ENCODE measurements at regions not wholly inside any gene's neighbourhood (a gene's known extent, or its start where the extent isn't known, plus 50 kb on each side); places are given as distances from the start of the nearest gene placed in this dataset.
"Not testable (repeated sequence)": the region's sequence is repeated elsewhere in the genome, so short reads cannot be mapped to it uniquely, and the experiment has no call there.

DNA sequence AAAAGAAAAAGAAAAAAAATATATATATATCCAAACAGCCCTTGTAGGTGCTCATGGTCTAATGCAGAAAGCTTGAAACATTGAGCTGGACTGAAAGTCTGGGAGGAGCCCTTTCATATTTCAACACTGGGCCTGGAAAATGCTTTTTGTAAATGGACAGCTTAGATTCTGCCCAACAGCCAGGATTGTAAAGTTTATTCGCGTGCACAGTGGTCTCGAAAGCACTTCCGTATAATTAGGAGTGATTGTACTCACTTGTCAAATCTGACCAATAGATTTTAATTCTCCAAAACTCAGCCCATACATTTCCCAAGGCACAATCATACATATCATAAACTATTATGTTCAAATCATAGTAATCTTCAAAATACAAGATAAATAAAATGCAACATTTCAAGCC is 260.1 kb downstream of the COL4A1 start:
- ATAC-seq = no peak
- no peak for DNase-seq (ENCODE audit: low spot score)
- intact Hi-C loops (cut with DNase I) = no loop called here

DNA sequence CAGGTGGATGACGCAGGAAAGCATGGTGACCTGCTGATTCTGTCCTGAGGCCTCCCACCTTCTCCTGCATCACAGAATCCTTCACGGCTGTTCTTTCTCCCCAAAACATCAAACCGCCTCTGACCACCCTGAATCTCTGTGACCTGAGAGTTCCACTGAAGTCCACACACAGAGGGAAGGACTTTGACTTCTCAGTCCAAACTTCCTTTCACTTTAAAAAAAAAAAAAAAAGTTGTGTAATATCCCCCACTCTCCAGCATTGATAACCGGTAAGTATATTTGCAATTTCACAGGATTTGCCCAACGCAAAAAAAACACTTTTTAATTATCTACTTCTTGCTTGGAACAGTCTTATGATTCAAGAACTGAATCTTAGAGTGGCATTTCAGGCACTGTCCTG is 259.5 kb upstream of the IRS2 start:
- no peak for DNase-seq (ENCODE audit: low spot score)
- no peak for ATAC-seq
- intact Hi-C loops (cut with DNase I) = no loop called here

- intact Hi-C loops (cut with DNase I) = no loop called here
- no peak for ATAC-seq
Measured at GRCh38 chr13:110045202-110045601, 258.8 kb upstream of the IRS2 start.

GRCh38 chr13:110044551-110045111 is 258.2 kb upstream of the IRS2 start:
- DNase-seq (ENCODE audit: low spot score) = no peak
- peak; percentile 49 for ATAC-seq
- intact Hi-C loops (cut with DNase I) = no loop called here

More at GRCh38 chr13:110045202-110045601, 258.8 kb upstream of the IRS2 start:
- no peak for DNase-seq (ENCODE audit: low spot score)

GRCh38 chr13:110042253-110042950 is 256.0 kb upstream of the IRS2 start:
- no peak for ATAC-seq
- intact Hi-C loops (cut with DNase I) = no loop called here
- no peak for DNase-seq (ENCODE audit: low spot score)

- intact Hi-C loops (cut with DNase I); ATAC-seq: not testable (repeated sequence)
Measured at GRCh38 chr13:110041638-110042037, 255.3 kb upstream of the IRS2 start.

GRCh38 chr13:110037925-110038573 is 251.7 kb upstream of the IRS2 start:
- ATAC-seq = no peak
- intact Hi-C loops (cut with DNase I) = no loop called here
- DNase-seq (ENCODE audit: low spot score) = no peak

More at GRCh38 chr13:110041638-110042037, 255.3 kb upstream of the IRS2 start:
- not testable (repeated sequence) for DNase-seq (ENCODE audit: low spot score)

- ATAC-seq = no peak
- no peak for DNase-seq (ENCODE audit: low spot score)
- intact Hi-C loops (cut with DNase I) = no loop called here
Measured at GRCh38 chr13:110036060-110036459, 249.7 kb upstream of the IRS2 start.

- intact Hi-C loops (cut with DNase I) = no loop called here
- DNase-seq (ENCODE audit: low spot score) (no peak), ATAC-seq (no peak)
Measured at GRCh38 chr13:110034031-110034549, 247.7 kb upstream of the IRS2 start.

DNA sequence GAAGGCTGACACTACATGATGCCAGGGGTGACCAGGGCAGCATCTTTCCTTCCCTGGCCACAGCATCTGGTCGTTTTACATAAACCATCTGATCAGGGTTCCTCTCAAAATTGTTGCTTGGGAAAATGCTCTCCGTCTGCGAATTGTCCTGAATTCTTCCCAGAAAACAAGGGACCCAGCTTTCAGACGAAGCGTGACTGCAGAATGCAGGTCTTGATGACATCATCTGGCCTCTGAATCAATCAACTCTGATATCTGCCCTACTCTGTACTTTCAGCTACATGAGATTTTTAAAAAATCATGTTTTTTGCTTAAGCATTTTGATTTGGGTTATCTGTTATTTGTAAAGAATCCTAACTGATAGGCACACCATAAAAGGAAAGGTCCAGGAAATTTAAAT is 246.6 kb upstream of the IRS2 start:
- intact Hi-C loops (cut with DNase I) = no loop called here
- ATAC-seq (no peak), DNase-seq (ENCODE audit: low spot score) (no peak)

- no peak for ATAC-seq
Measured at GRCh38 chr13:110030394-110030928, 244.1 kb upstream of the IRS2 start.

GRCh38 chr13:110028838-110029621 is 242.6 kb upstream of the IRS2 start:
- intact Hi-C loops (cut with DNase I) = no loop called here
- ATAC-seq (no peak), DNase-seq (ENCODE audit: low spot score) (no peak)

More at GRCh38 chr13:110030394-110030928, 244.1 kb upstream of the IRS2 start:
- intact Hi-C loops (cut with DNase I) = no loop called here
- DNase-seq (ENCODE audit: low spot score) = no peak

GRCh38 chr13:110028311-110028710 is 241.9 kb upstream of the IRS2 start:
- DNase-seq (ENCODE audit: low spot score) = no peak
- intact Hi-C loops (cut with DNase I) = no loop called here

GRCh38 chr13:110027470-110028240 is 241.3 kb upstream of the IRS2 start:
- ATAC-seq (no peak), DNase-seq (ENCODE audit: low spot score) (no peak)
- intact Hi-C loops (cut with DNase I) = no loop called here

More at GRCh38 chr13:110028311-110028710, 241.9 kb upstream of the IRS2 start:
- ATAC-seq = no peak

DNA sequence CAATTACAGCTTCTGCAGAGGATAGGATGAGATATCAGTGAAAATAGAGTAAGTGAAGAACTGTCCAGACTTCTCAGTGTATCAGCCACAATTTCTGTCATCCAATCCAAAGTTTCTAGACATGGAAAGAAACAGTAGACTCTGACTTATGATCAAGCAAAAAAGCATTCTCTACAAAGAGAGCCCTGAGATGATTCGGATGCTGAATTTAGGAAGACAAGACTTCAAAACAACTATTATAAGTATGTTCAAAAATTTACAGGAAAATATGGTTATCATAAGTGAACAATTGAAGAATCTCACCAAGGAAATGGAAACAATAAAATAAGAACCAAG is 238.2 kb upstream of the IRS2 start:
- no peak for DNase-seq (ENCODE audit: low spot score)
- no peak for ATAC-seq
- intact Hi-C loops (cut with DNase I) = no loop called here

- ATAC-seq = peak; percentile 90
- intact Hi-C loops (cut with DNase I) = no loop called here
- DNase-seq (ENCODE audit: low spot score) = no peak
Measured at GRCh38 chr13:110023729-110024644, 237.6 kb upstream of the IRS2 start.

DNA sequence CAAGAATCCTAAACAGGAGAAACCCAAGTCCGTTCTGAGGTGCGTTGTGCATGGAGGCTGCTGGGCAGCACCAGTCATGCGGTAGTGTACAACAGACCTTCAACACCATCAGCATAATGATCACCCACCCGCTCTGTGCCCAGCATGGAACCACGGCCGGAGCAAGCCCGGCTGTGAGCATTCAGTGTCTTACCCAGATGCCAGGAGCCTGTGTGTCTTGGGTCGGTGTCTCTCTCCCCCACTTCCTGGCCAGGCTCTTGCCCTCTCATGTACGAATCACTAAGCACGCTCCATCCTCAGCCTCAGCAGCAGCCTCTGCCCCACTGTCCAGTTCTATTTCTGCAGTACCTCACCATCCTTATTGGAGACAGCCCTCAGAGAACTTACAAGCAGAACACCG is 231.6 kb upstream of the IRS2 start:
- DNase-seq (ENCODE audit: low spot score) (no peak), ATAC-seq (peak; percentile 30)
- intact Hi-C loops (cut with DNase I) = no loop called here

DNA sequence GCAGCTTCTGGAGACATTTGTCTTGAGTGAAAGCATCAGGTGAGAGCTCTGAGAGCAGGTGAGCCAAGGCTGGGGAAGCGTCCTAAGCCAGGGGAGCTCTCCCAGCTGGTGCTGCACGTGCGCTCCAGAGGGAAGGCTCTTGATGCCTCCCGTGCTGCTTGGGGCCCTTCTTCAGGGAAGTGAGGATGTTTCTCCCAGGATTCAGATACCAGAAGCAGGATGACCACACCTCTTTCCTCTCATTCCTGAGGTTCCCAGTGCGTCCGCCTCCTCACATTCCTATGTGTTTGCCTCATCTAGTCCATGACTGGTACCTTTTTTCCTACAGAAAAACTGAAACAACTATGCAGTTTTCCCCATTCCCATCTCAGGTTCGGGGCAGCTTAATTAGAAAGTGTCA is 231.0 kb upstream of the IRS2 start:
- ATAC-seq (no peak), DNase-seq (ENCODE audit: low spot score) (no peak)
- intact Hi-C loops (cut with DNase I) = no loop called here

Data from sciatic nerve (tissue), 2 donors.